Stomach (tissue), 8 donors: ENCODE measurements at regions not wholly inside any gene's neighbourhood (a gene's known extent, or its start where the extent isn't known, plus 50 kb on each side); places are given as distances from the start of the nearest gene placed in this dataset.
"Not testable (repeated sequence)": the region's sequence is repeated elsewhere in the genome, so short reads cannot be mapped to it uniquely, and the experiment has no call there.

Source experiments
- DNase-seq, 2 donors: peaks; one replicate each; pipeline versions ENCODE4 v3.0.0 to v3.0.0-alpha.2; 2013 to 2019
- H3K27ac ChIP-seq, 5 donors: fragments of 200-600 bp in 4 of 5; sonication (generic) in 4 of 5; one replicate each; pipeline ENCODE4 v1.5.1; 2013 to 2019; ENCODE audit warnings: mild to moderate bottlenecking in 1 of 5, moderate library complexity in 1 of 5
- H3K27me3 ChIP-seq, 3 donors: fragments of 200-600 bp; sonication (generic); one replicate each; pipeline ENCODE4 v1.5.1; 2017 to 2019; ENCODE audit warnings: mixed run types in 1 of 3
- H3K36me3 ChIP-seq, 4 donors: fragments of 200-600 bp; sonication (generic); 1 replicate in 3 of 4; 2 replicates in 1 of 4; pipeline ENCODE4 v1.5.1; 2016 to 2019
- H3K4me1 ChIP-seq, 4 donors: fragments of 200-600 bp; sonication (generic); one replicate each; pipeline ENCODE4 v1.5.1; 2016 to 2019
- H3K4me3 ChIP-seq, 4 donors: fragments of 200-600 bp; sonication (generic) in 3 of 4; one replicate each; pipeline ENCODE4 v1.5.1; 2016 to 2019; ENCODE audit warnings: mild to moderate bottlenecking in 1 of 4
- H3K9me3 ChIP-seq, 4 donors: fragments of 200-600 bp; sonication (generic); one replicate each; pipeline ENCODE4 v1.5.1; 2016 to 2019
- EP300 ChIP-seq: sonication (generic); formaldehyde crosslinking; IDR thresholded peaks from one replicate; pipeline ENCODE4 v1.6.1; 2017; ENCODE audit warnings: antibody characterized with exemption
- POLR2A ChIP-seq, 4 donors: fragments of 450-650 bp; IDR thresholded peaks; one replicate each; pipeline ENCODE4 v1.6.1; 2016; ENCODE audit warnings: antibody characterized with exemption in 4 of 4, control low read depth in 2 of 4, mild to moderate bottlenecking in 1 of 4, moderate library complexity in 1 of 4
- POLR2AphosphoS5 ChIP-seq, 3 donors: sonication (generic); formaldehyde crosslinking; IDR thresholded peaks; one replicate each; pipeline ENCODE4 v1.6.1; 2016; ENCODE audit warnings: antibody characterized with exemption in 3 of 3
- WGBS, 5 donors: extraction: QIAGEN DNeasy Blood & Tissue Kit in 3 of 5; methylation state at CpG; one replicate each; pipeline versions ENCODE4 v1.1.5 to v1.1.7; 2013 to 2018; 5-methylcytosine and 5-hydroxymethylcytosine counted together
- intact Hi-C: fragments of 100-400 bp; cut with DNase I; formaldehyde crosslinking; loops from one replicate; pipeline ENCODE4 v1.15.1; 2023; ENCODE audit warnings: low total_unique reads
- TF ChIP-seq, protein P1 (sequence below), 7 experiments: fragments of 450-650 bp in 4 of 7; fragments of 200-600 bp in 3 of 7; sonication (generic) in 3 of 7; IDR thresholded peaks; one replicate each; pipeline ENCODE4 v1.5.1; 2016 to 2019; ENCODE audit warnings: antibody characterized with exemption in 7 of 7, control low read depth in 2 of 7, mild to moderate bottlenecking in 1 of 7
- donor health status: healthy with polysubstance abuse.
- donor health status: Bipolar disorder and iron deficiency.
- donor health status: healthy.

DNA sequence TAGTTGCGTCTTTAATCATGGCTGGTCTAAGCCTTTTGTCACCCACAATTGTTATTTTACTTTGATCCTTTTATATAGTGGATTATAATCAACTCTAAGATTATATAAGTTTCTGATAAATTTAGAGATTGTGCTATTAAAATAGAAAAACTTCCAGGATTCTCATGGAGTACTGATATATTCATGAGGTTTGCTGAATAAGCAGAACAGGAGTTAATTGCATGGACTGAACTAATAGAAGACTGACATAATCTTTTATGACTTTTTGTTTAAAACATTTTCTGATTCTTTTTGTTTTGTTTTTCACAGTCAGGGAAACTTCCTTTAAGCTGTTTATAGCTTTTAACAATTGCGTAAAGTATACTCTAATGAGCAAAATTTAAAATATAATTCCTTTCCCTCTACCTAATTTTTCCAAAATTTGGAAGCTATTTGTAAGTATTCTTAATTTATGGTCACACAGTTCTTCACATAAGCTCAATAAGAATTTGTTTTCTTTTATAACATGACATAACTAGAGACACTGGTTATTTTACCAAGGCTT lies 129.9 kb upstream of the TMEM260 start:
- WGBS, 5 donors, result 74 to 96% (median 93%) methylated on average over 2 of the region's 2 CpGs
- DNase-seq, result no peak
- TF ChIP-seq, protein P1, sequence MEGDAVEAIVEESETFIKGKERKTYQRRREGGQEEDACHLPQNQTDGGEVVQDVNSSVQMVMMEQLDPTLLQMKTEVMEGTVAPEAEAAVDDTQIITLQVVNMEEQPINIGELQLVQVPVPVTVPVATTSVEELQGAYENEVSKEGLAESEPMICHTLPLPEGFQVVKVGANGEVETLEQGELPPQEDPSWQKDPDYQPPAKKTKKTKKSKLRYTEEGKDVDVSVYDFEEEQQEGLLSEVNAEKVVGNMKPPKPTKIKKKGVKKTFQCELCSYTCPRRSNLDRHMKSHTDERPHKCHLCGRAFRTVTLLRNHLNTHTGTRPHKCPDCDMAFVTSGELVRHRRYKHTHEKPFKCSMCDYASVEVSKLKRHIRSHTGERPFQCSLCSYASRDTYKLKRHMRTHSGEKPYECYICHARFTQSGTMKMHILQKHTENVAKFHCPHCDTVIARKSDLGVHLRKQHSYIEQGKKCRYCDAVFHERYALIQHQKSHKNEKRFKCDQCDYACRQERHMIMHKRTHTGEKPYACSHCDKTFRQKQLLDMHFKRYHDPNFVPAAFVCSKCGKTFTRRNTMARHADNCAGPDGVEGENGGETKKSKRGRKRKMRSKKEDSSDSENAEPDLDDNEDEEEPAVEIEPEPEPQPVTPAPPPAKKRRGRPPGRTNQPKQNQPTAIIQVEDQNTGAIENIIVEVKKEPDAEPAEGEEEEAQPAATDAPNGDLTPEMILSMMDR (IDR thresholded peaks at IDR 0.05), result no peak
- TF ChIP-seq EP300 (no peak), POLR2AphosphoS5 (IDR thresholded peaks at IDR 0.05) (no peak), POLR2A (IDR thresholded peaks at IDR 0.05) (no peak)
- intact Hi-C loops, result no loop called here
- H3K27ac ChIP-seq, result no peak overlapping the region
- H3K27me3 ChIP-seq, result peaks cover 0 to 20% (median 0%) of the 10 kb centered on the region in 3 donors
- H3K4me3 ChIP-seq, result no peak overlapping the region
- peaks cover 0 to 8% (median 0%) of the 10 kb centered on the region in 4 donors for H3K9me3 ChIP-seq
- no peaks in the 10 kb centered on the region for H3K4me1 ChIP-seq
- H3K36me3 ChIP-seq, result no peaks in the 10 kb centered on the region

DNA sequence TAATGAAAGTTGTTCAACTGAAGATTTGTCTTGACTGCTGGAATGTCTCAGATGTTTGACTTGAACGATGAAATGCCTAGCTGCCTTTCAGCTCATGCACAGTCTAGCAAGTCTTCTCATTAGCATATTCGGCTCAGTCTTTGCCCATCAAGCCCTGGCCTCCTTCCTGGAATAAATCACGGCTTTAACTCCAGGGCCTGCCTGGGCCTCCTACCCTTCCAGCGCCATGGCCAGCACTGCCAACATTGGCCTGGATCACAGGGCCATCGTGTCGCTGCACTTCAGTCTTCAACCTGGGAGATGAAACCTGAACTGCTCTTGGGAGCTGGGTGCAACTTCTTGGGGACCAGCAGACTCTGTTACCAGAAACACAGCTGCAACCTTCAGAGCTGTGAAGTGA lies 126.7 kb upstream of the TMEM260 start:
- H3K9me3 ChIP-seq, result peaks cover 0 to 8% (median 0%) of the 10 kb centered on the region in 4 donors
- DNase-seq, result no peak
- no peak overlapping the region for H3K4me3 ChIP-seq
- intact Hi-C loops, result no loop called here
- TF ChIP-seq POLR2A (IDR thresholded peaks at IDR 0.05) (no peak), EP300 (no peak), POLR2AphosphoS5 (IDR thresholded peaks at IDR 0.05) (no peak)
- TF ChIP-seq, protein P1 (IDR thresholded peaks at IDR 0.05), result no peak
- peaks cover 0 to 23% (median 0%) of the 10 kb centered on the region in 3 donors for H3K27me3 ChIP-seq
- no peak overlapping the region for H3K27ac ChIP-seq
- no peaks in the 10 kb centered on the region for H3K4me1 ChIP-seq
- WGBS, 5 donors, result 76 to 95% (median 85%) methylated on average over 4 to 6 of the region's 6 CpGs
- no peaks in the 10 kb centered on the region for H3K36me3 ChIP-seq

DNA sequence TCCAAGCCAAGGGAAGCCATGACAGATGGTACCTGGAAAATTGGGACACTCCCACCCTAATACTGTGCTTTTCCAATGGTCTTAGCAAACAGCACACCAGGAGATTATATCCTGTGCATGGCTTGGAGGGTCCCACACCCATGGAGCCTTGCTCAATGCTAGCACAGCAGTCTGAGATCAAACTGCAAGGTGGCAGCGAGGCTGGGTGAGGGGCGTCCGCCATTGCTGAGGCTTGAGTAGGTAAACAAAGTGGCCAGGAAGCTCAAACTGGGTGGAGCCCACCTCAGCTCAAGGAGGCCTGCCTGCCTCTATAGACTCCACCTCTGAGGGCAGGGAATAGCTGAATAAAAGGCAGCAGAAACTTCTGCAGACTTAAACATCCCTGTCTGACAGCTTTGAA lies 124.9 kb upstream of the TMEM260 start:
- H3K4me3 ChIP-seq, H3K4me1 ChIP-seq, H3K27ac ChIP-seq, intact Hi-C loops, H3K36me3 ChIP-seq, DNase-seq, H3K27me3 ChIP-seq, H3K9me3 ChIP-seq: not testable (repeated sequence)
- WGBS, 5 donors, result 85 to 95% (median 95%) methylated on average over 3 of the region's 3 CpGs

DNA sequence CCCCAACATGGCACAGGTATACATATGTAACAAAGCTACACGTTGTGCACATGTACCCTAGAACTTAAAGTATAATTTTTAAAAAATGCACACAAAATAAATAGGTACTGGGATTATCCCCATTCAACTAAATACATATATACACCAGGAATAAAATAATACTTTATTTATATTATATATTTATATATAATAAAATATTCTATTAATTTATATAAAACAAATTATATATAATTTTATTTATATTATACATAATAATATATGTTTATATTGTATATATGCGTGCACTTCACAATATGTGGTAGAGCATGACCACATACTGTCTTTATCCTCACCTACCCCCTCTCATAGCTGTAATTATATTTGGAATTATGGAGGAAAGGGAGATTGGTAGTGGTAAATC lies 119.1 kb upstream of the TMEM260 start:
- no peaks in the 10 kb centered on the region for H3K27me3 ChIP-seq
- WGBS, 5 donors, result 91 to 100% (median 94%) methylated on average over 2 of the region's 2 CpGs
- H3K4me1 ChIP-seq, result no peaks in the 10 kb centered on the region
- no peak overlapping the region for H3K4me3 ChIP-seq
- H3K9me3 ChIP-seq, result no peaks in the 10 kb centered on the region
- no peak overlapping the region for H3K27ac ChIP-seq
- intact Hi-C loops, result no loop called here
- no peak for DNase-seq
- H3K36me3 ChIP-seq, result no peaks in the 10 kb centered on the region
- TF ChIP-seq, protein P1 (IDR thresholded peaks at IDR 0.05), result no peak
- TF ChIP-seq EP300 (no peak), POLR2A (IDR thresholded peaks at IDR 0.05) (no peak), POLR2AphosphoS5 (IDR thresholded peaks at IDR 0.05) (no peak)
